Body of pancreas (tissue), 4 donors: ENCODE measurements at regions not wholly inside any gene's neighbourhood (a gene's known extent, or its start where the extent isn't known, plus 50 kb on each side); places are given as distances from the start of the nearest gene placed in this dataset.

Source experiments
- POLR2A ChIP-seq, 3 donors: fragments of 450-650 bp; IDR thresholded peaks; one replicate each; pipeline ENCODE4 v1.6.1; 2016; ENCODE audit warnings: antibody characterized with exemption in 3 of 3, mild to moderate bottlenecking in 2 of 3
- TF ChIP-seq, protein P1 (sequence below), 7 experiments: fragments of 450-650 bp in 4 of 7; fragments of 200-600 bp in 3 of 7; sonication (generic) in 3 of 7; IDR thresholded peaks; one replicate each; pipeline ENCODE4 v1.5.1; 2016 to 2019; ENCODE audit warnings: antibody characterized with exemption in 7 of 7

DNA sequence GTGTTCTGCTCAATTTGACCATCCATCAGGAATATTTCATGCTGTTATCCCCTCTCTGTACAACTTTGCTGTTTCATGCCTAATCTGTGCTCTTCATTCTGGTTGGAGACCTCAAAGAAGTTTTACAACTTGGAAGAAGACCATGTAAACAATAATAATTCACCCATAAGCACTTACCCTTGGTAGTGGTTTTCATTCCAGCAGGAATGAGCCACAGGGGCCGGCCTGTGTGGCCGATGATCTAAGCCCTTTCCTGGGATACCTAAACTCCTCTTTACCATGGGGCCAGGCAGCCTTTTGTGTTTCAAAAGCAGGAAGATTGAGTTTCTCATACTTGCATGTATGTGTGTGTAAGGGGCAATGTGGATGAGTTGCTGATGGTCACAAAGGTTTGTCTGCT lies 165.0 kb downstream of the FGF1 start:
- TF ChIP-seq, protein P1, sequence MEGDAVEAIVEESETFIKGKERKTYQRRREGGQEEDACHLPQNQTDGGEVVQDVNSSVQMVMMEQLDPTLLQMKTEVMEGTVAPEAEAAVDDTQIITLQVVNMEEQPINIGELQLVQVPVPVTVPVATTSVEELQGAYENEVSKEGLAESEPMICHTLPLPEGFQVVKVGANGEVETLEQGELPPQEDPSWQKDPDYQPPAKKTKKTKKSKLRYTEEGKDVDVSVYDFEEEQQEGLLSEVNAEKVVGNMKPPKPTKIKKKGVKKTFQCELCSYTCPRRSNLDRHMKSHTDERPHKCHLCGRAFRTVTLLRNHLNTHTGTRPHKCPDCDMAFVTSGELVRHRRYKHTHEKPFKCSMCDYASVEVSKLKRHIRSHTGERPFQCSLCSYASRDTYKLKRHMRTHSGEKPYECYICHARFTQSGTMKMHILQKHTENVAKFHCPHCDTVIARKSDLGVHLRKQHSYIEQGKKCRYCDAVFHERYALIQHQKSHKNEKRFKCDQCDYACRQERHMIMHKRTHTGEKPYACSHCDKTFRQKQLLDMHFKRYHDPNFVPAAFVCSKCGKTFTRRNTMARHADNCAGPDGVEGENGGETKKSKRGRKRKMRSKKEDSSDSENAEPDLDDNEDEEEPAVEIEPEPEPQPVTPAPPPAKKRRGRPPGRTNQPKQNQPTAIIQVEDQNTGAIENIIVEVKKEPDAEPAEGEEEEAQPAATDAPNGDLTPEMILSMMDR (IDR thresholded peaks at IDR 0.05), result no peak
- TF ChIP-seq POLR2A (IDR thresholded peaks at IDR 0.05), result no peak
